Gastrocnemius medialis (tissue), 4 donors: ENCODE measurements at regions not wholly inside any gene's neighbourhood (a gene's known extent, or its start where the extent isn't known, plus 50 kb on each side); places are given as distances from the start of the nearest gene placed in this dataset.

ENCODE experiments used
- POLR2A ChIP-seq, 2 donors: fragments of 450-650 bp; IDR thresholded peaks; one replicate each; pipeline ENCODE4 v1.6.1; 2017; ENCODE audit warnings: antibody characterized with exemption in 2 of 2, mild to moderate bottlenecking in 2 of 2, moderate library complexity in 2 of 2
- TF ChIP-seq, protein P1 (sequence below), 5 experiments: fragments of 450-650 bp in 3 of 5; fragments of 200-600 bp in 2 of 5; sonication (generic) in 2 of 5; IDR thresholded peaks in 4 of 5; conservative IDR thresholded peaks in 1 of 5; 1 replicate in 4 of 5; 2 replicates in 1 of 5; pipeline ENCODE4 v1.5.1; 2016 to 2019; ENCODE audit warnings: antibody characterized with exemption in 5 of 5, mild to moderate bottlenecking in 3 of 5, moderate library complexity in 3 of 5

DNA sequence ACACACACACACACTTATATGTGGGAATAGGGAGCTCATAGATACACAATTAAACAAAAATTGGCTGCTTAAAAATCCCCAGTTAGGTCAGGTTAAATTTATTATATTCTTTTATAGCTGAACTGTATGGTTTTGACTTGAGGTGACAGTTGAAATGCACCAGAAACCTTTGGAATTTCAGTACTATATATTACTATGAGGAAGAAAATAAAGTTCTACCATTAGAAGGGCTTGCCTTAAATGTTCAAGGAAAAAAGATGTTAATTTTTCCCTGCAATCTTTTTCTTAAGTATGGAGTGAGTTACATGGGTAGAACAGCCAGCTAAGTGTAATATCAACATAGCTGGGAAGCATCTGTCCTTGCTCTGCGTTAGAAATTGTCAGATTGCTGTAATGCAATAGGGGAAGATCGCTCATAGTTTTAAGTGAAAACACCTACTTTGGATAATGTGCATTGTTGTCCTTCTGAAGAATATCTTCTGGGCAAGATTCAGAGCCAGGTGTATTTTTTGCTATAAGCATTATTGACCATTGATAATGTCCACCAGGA is 415.8 kb upstream of the MKI67 start:
- TF ChIP-seq, protein P1, sequence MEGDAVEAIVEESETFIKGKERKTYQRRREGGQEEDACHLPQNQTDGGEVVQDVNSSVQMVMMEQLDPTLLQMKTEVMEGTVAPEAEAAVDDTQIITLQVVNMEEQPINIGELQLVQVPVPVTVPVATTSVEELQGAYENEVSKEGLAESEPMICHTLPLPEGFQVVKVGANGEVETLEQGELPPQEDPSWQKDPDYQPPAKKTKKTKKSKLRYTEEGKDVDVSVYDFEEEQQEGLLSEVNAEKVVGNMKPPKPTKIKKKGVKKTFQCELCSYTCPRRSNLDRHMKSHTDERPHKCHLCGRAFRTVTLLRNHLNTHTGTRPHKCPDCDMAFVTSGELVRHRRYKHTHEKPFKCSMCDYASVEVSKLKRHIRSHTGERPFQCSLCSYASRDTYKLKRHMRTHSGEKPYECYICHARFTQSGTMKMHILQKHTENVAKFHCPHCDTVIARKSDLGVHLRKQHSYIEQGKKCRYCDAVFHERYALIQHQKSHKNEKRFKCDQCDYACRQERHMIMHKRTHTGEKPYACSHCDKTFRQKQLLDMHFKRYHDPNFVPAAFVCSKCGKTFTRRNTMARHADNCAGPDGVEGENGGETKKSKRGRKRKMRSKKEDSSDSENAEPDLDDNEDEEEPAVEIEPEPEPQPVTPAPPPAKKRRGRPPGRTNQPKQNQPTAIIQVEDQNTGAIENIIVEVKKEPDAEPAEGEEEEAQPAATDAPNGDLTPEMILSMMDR (IDR thresholded peaks at IDR 0.05 in 4 of 5, conservative IDR thresholded peaks at IDR 0.05 in 1 of 5), result no peak
- no peak for TF ChIP-seq POLR2A (IDR thresholded peaks at IDR 0.05)
